IMR-90 (cell line): ENCODE measurements at regions not wholly inside any gene's neighbourhood (a gene's known extent, or its start where the extent isn't known, plus 50 kb on each side); places are given as distances from the start of the nearest gene placed in this dataset.
A peak's percentile ranks its signal among the peaks of the same experiment; 100 is the strongest.

Experiments used
- BHLHE40 ChIP-seq: fragments of 150-350 bp; IDR thresholded peaks from 2 replicates; pipeline ENCODE4 v1.6.1; 2016; ENCODE audit warnings: mild to moderate bottlenecking, low read depth, low read length
- CEBPB ChIP-seq: IDR thresholded peaks from 2 replicates; pipeline ENCODE4 v1.6.1; 2012; ENCODE audit warnings: low read depth, low read length, improper control_type of control experiment
- CHD1 ChIP-seq: IDR thresholded peaks from 2 replicates; pipeline ENCODE4 v1.6.1; 2012; ENCODE audit warnings: low read depth, low read length, improper control_type of control experiment
- FOS ChIP-seq: fragments of 150-350 bp; IDR thresholded peaks from 2 replicates; pipeline ENCODE4 v1.6.1; 2016; ENCODE audit warnings: low read depth, low read length
- MAZ ChIP-seq: IDR thresholded peaks from 2 replicates; pipeline ENCODE4 v1.6.1; 2012; ENCODE audit warnings: low read depth, mild to moderate bottlenecking, low read length, improper control_type of control experiment, moderate library complexity, borderline replicate concordance
- POLR2A ChIP-seq: IDR thresholded peaks from 2 replicates; pipeline ENCODE4 v1.6.1; 2012; ENCODE audit warnings: mild to moderate bottlenecking, low read depth, low read length
- RAD21 ChIP-seq: IDR thresholded peaks from 2 replicates; pipeline ENCODE4 v1.6.1; 2012; ENCODE audit warnings: low read length, improper control_type of control experiment
- RCOR1 ChIP-seq: IDR thresholded peaks from 2 replicates; pipeline ENCODE4 v1.6.1; 2012; ENCODE audit warnings: mild to moderate bottlenecking, low read length, improper control_type of control experiment; ENCODE audit not compliant: insufficient replicate concordance
- RFX5 ChIP-seq: IDR thresholded peaks from 2 replicates; pipeline ENCODE4 v1.8.0; 2012; ENCODE audit warnings: low read depth, mild to moderate bottlenecking, low read length, moderate library complexity
- SMC3 ChIP-seq: fragments of 150-350 bp; IDR thresholded peaks from 2 replicates; pipeline ENCODE4 v1.6.1; 2016; ENCODE audit warnings: low read depth, mild to moderate bottlenecking, antibody characterized with exemption, low read length, moderate library complexity
- TF ChIP-seq, protein P1 (sequence below): conservative IDR thresholded peaks from 2 replicates; pipeline ENCODE4 v1.5.1; 2012; ENCODE audit warnings: mild to moderate bottlenecking, low read depth, low read length, improper control_type of control experiment
- TF ChIP-seq, protein P2 (sequence below): fragments of 150-350 bp; IDR thresholded peaks from 2 replicates; pipeline ENCODE4 v1.6.1; 2017; ENCODE audit warnings: mild to moderate bottlenecking, antibody characterized with exemption, low read length, low read depth

DNA sequence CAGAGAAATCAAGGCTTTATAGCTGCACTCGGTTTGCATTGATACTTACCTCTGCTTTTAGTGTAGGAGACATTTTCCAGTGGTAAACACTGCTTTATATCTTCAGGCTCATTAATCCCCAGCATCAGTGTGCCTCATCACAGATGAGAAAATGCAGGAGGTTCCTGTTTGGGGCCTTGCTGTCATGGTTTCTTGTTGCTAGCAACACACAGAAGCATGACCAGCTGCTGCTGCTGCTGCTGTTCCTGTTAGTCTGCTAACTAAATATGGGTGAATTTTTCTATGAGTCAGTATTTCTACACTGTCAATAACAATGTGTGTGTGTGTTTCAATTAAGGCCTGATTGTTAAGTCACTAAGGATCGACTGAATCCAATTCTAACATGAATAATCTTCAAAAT lies 85.8 kb upstream of the RGS1 start:
- TF ChIP-seq, protein P1, sequence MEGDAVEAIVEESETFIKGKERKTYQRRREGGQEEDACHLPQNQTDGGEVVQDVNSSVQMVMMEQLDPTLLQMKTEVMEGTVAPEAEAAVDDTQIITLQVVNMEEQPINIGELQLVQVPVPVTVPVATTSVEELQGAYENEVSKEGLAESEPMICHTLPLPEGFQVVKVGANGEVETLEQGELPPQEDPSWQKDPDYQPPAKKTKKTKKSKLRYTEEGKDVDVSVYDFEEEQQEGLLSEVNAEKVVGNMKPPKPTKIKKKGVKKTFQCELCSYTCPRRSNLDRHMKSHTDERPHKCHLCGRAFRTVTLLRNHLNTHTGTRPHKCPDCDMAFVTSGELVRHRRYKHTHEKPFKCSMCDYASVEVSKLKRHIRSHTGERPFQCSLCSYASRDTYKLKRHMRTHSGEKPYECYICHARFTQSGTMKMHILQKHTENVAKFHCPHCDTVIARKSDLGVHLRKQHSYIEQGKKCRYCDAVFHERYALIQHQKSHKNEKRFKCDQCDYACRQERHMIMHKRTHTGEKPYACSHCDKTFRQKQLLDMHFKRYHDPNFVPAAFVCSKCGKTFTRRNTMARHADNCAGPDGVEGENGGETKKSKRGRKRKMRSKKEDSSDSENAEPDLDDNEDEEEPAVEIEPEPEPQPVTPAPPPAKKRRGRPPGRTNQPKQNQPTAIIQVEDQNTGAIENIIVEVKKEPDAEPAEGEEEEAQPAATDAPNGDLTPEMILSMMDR = no peak
- no peak for TF ChIP-seq RAD21
- TF ChIP-seq FOS = peak; percentile 64
- no peak for TF ChIP-seq POLR2A
- TF ChIP-seq SMC3 = no peak
- TF ChIP-seq RCOR1 = no peak
- peak; percentile 67 for TF ChIP-seq BHLHE40
- TF ChIP-seq CHD1 = no peak
- TF ChIP-seq RFX5 = no peak
- TF ChIP-seq, protein P2, sequence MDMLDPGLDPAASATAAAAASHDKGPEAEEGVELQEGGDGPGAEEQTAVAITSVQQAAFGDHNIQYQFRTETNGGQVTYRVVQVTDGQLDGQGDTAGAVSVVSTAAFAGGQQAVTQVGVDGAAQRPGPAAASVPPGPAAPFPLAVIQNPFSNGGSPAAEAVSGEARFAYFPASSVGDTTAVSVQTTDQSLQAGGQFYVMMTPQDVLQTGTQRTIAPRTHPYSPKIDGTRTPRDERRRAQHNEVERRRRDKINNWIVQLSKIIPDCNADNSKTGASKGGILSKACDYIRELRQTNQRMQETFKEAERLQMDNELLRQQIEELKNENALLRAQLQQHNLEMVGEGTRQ = 0 out of 2 replicates have a peak, but pooled peaks have one; percentile 34
- peak; percentile 30; the same call in 1 of the 2 replicates for TF ChIP-seq CEBPB
- TF ChIP-seq MAZ = no peak
